GM21367 (cell line): ENCODE measurements at regions not wholly inside any gene's neighbourhood (a gene's known extent, or its start where the extent isn't known, plus 50 kb on each side); places are given as distances from the start of the nearest gene placed in this dataset.

Source experiments
- ATAC-seq: cut with Tn5 transposase; IDR thresholded peaks from one replicate; pipeline ENCODE4 v1.9.1; 2021; ENCODE audit not compliant: unreplicated experiment

DNA sequence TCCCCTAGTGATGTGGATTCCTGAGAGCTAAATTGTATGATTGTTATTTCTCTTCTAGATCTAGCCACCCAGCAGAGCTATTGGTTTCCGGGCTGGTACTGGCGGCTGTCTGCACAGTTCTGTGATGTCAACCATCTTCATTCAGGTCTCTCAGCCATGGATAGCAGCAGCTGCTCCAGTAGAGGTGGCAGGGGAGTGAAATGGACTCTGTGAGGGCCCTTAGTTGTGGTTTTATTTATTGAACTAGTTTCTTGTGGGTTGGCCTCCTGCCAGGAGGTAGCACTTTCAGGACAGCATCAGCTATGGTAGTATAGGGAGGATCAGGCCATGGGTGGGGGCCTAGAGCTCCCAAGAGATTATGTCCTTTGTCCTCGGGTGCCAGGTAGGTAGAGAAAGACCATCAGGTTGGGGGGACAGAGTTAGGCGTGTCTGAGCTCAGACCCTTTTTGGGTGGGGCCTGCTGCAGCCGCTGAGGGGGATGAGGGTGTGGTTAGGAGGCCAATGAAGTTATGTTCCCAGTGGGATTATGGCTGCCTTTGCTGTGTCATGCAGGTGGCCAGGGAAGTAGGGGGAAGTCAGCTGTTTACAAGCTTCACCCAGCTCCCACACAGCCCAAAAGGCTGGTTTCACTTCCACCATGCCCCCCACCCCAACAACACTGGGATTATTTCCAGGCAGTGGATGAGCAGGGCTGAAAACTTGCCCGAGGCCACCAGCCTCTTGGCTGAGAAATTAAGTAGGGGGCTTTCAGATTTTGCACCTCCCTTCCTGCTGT, 55.1 kb upstream of the RGS4 start:
- no peak for ATAC-seq

GRCh38 chr1:163006051-163006834, 62.9 kb upstream of the RGS4 start:
- no peak for ATAC-seq

DNA sequence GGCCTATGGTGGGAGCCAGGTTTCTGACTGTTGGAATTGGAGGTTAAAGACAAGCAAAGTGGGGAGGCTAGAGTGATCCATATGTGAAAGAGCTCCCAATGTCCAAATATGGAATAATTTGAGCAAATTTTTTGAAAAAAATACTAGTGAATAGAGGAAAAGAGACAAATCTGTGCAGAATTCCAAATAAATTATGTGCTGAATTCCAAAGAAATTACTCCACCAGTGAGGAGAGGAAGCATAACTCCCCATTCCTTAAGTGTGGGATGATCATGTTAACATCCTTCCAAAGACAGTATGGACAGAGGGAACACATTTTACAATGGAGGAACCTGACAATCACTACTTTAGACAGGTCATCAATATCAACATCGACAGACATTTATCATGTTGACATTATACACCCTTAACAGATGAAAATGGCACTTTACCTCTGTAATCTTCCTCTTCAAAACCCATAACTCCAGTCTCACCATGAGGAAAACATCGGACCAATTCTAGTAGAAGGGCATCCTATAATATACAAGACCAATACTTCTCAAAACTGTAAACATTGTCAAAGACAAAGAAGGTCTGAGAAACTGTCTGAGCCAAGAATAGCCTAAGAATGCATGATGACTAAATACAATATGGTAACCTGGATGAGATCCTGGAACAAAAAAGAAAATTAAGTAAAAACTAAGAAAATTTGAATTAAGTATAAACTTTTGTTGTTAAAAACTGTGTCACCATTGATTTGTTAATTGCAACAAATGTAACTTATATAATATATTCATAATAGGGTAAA, 71.5 kb upstream of the RGS4 start:
- no peak for ATAC-seq

DNA sequence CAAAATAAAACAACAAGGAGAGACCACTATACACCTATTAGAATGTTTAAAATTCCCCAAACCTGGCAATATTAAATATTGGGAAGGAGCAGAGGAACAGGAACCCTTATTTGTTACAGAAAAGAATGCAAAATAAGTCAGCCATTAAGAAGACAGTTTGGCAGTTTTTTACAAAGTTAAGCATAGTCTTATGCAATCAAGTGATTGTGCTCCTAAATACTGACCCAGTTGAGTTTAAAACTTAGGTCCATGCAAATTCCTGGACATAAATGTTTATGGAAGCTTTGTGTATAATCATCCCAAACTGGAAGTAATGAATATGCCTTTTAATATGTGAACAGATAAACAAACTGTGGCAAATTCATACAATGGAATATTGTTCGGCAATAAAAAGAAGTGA, 72.9 kb upstream of the RGS4 start:
- no peak for ATAC-seq

- ATAC-seq = no peak
These were observed 74.2 kb upstream of the RGS4 start for GRCh38 chr1:162994921-162995320.

GRCh38 chr1:162993846-162994245, 75.3 kb upstream of the RGS4 start:
- ATAC-seq = no peak

- ATAC-seq = no peak
These were observed 76.2 kb upstream of the RGS4 start for GRCh38 chr1:162992945-162993344.

- no peak for ATAC-seq
These were observed 77.7 kb upstream of the RGS4 start for GRCh38 chr1:162991444-162991843.

DNA sequence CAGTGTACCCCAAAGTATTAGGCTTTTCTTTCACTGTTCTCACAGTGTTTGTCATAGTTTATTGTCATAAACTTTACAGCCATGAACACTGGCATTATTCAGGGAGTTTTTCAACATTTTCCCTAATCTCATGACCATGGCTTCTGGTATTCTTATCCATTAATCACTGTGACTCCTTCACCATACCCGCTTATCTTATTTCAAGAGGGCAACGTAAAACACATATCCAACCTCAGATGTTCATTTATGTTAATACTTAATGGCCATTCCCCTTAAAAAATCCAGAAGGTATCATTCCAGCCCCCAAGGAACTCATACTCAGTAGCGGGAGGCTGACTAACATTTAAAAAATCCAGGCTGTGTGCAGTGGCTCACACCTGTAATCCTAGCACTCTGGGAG, 78.5 kb upstream of the RGS4 start:
- no peak for ATAC-seq

DNA sequence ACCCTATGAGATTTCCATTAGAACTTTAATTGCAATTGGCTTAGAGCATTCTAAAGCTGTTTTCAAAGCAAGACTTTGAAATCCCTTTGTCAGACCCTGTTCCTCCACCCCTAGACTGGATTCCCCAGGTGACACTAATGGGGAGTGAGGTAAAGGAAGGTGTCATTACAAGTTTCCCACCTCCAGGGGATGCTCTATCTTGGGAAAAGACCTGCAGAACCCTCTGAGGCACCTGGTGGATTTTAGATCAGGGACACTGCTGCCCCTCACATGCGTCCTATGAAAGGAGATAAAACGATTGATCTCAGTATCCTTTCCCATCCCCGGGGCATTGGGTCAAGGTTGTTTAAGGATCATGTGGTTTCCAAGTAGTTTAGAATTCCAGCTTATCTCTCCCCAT, 80.3 kb upstream of the RGS4 start:
- no peak for ATAC-seq

DNA sequence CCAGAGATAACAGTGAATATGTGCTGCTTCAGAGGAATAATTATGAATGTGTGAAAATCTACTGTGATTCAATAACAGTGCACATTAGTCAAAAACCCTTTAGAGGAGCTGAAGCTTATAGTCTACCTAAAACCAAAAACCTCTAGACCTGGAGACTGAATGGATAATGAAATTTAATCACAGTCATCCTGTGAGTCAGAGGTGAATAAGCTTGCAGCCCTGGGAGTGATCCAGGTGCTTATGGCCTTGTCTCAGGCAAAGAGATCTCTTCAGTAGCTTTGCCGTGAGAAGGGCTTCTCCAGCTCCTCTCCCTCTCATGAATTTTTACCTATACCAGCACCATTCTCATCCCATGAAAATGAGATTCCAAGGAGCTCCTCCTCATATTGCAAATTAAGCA, 81.3 kb upstream of the RGS4 start:
- no peak for ATAC-seq

DNA sequence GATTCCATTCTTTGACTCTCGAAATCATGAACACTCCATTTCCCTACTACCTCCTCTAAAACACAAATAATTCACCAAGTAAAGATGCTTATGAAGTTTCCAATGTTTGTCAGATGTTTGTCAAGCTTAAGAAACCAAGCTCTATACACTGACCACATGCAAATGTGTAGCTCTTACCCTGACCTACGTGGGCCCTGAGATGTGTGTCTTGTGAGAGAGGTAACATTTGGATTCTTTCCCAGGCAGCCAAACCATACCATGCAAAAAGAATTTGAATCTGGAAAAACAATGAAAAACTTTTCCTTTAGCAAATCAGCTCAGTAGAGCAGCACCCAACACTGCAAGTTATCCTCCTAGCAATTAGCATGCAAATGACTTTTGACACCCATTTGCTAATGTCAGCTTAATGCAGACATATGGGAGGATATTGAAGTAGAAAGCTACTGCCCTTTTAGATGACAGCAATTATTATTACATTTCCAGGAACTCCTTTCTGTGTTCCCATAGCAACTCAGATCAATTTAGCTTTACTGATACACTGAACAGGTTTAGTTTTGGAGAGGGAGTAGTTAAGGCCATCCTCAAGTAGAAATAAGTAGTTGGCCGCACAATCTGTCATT, 83.2 kb upstream of the RGS4 start:
- no peak for ATAC-seq

DNA sequence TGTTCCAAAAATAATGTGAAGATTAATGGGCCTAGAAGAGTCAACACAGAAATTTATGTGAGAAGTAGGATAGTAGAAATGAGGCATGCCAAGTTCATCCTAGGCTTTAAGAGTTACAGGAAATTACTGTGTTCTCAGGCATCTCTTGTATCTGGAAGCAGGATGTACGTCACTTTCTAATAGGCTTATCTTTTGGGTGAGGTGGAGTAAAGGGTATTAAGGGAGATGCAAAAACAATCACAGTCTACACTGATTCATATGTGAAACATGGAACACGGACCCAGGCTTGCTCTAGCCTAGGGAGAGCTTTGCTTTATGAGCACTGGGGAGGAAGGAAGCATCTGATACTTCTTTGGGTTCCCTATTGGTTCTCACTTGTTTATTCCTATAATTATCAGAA, 84.5 kb upstream of the RGS4 start:
- no peak for ATAC-seq

DNA sequence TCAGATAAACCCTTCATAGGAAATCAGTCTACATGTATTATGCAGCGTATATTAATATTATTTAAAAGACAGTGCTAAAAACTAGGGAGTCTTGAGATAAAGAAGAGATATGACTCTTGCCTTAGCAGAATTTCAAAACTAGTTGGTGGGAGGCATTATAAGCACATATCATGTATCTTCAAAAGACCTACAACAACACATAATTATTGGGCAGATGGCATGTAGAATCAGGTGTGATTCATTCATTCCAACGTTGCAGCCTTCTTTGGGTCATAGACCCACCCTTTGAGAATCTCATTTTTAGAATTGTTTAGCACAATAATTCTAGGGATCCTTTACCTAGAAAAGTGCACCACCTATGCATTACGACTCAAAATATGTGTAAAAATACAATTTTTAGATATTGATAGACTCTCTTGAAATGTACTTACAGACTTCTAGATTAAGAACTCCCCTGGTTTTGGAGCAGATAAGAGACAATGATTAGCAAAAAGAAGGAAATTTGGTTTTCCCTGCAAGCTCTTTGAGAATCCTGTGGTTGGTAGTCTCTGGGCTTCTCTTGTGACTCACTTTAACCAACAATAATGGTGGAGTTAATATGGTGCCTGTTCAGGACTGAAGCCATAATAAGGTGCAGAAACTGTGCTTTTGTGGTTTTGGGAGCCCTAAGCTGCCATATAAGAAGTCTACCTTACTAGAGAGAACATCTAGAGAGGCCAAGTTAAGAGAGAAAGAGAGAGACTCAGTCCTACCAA, 85.3 kb upstream of the RGS4 start:
- ATAC-seq = no peak

DNA sequence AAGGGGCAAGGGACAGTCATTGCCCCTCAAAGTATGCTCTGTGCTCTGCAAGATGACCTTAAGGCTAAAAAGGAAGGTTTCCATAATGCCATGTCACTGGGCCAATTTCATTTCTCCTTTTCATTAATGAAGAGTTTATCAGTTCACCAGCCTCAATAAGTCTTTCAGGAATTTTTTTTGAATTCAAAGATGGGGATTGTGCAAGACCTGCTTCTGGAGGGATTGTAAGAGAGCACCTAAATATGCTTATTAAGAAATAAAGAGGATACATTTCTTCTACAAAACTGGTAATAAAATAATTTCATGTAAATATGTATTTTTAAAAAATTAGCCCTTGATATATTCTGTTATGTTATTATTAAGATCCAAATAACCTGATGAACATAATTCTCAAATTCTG, 86.8 kb upstream of the RGS4 start:
- no peak for ATAC-seq

DNA sequence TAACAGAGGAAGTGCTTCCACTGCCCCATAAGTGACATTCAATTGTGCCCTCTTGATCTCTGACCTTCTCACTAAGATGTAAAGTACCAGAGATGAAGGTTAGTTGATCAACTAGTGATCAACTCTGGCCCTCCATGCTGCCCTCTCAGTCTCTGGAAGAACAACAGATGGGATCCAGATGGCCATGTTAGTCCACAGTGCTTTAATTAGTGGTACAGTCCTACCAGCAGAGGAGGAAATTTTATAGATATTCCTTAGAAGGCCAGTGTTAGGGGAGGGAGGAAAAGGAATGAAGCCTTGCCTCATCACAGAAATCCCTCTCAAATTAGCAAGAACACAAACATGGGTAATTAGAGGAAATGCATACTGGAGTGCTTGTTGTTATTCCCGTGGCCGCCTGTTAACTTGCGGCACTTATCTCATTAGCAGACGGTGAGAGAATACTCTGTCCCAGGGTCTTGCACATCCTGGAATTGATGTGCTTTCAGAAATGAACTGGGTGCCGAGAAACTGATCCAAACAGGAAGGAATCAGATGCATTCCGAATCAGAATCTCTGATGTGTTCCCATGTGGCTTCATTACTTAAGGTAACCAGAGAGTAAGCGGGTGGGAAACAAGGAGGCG, 91.1 kb upstream of the RGS4 start:
- ATAC-seq = no peak

DNA sequence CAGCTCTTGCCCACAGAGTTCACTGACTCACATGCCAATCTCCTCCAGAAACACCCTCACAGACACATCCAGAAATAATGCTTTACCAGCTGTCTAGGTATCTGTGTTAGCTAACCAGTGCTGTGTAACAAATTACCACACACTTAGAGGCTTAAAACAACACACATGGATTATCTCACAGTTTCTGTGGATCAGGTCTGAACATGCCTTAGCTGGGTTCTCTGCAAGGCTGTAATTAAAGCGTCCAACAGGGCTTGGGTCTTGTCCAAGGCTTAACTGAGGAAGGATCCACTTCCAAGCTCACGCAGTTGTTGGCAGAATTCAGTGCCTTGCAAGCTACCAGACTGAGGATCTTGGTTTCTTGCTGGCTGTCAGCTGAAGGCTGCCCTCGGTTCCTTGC, 92.5 kb upstream of the RGS4 start:
- no peak for ATAC-seq

- ATAC-seq = no peak
These were observed 94.4 kb upstream of the RGS4 start for GRCh38 chr1:162974810-162975209.

GRCh38 chr1:162973381-162973795, 95.8 kb upstream of the RGS4 start:
- no peak for ATAC-seq

GRCh38 chr1:162972773-162973172, 96.4 kb upstream of the RGS4 start:
- ATAC-seq = no peak
